ENCODE measurements at regions not wholly inside any gene's neighbourhood (a gene's known extent, or its start where the extent isn't known, plus 50 kb on each side); places are given as distances from the start of the nearest gene placed in this dataset.

DNA sequence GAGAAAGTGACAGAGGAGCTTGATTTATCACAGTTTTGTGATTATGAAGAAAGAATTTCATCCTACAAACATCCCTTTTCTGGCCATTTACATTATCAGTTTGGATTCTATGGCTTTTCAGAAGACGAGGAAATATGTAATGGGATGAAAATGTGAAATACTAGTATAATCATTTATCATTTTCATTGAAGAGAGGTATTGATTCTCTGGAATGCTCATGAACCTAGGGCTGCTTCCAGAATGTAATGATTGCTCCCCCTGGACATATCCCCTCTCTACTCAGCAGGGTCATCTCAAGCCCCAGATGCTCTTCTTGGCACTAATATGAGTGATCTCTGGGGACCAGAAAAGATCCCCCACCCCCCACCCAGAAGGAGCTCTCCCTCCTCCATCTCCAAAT lies 106.7 kb upstream of the ZNF618 start:
- no peak for DNase-seq (ENCODE audit: low read depth)
- TF ChIP-seq, protein P1, sequence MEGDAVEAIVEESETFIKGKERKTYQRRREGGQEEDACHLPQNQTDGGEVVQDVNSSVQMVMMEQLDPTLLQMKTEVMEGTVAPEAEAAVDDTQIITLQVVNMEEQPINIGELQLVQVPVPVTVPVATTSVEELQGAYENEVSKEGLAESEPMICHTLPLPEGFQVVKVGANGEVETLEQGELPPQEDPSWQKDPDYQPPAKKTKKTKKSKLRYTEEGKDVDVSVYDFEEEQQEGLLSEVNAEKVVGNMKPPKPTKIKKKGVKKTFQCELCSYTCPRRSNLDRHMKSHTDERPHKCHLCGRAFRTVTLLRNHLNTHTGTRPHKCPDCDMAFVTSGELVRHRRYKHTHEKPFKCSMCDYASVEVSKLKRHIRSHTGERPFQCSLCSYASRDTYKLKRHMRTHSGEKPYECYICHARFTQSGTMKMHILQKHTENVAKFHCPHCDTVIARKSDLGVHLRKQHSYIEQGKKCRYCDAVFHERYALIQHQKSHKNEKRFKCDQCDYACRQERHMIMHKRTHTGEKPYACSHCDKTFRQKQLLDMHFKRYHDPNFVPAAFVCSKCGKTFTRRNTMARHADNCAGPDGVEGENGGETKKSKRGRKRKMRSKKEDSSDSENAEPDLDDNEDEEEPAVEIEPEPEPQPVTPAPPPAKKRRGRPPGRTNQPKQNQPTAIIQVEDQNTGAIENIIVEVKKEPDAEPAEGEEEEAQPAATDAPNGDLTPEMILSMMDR (IDR thresholded peaks at IDR 0.05; ENCODE audit: insufficient read depth, low read depth, low read length) = no peak
- no peak overlapping the region for H3K4me3 ChIP-seq (ENCODE audit: low read depth, low read length)

DNA sequence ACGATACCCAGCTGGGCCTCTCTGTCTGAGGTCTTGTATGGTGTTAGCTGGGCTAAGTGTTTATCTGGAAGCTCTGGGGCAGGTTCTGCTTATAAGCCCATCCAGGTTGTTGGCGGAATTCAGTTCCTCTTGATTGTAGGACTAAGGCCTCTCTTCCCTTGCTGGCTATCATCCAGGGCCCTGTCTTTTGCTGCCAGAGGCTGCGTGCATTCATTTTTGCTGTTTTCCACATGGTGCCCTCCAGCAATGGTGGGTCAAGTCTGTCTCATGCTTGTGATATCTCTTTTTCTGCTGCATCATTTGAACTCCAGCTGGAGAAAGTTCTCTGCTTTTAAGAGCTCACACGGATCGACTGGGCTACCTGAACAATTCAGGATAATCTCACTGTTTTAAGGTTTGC lies 105.7 kb upstream of the ZNF618 start:
- H3K4me3 ChIP-seq (ENCODE audit: low read depth, low read length) = no peak overlapping the region
- DNase-seq (ENCODE audit: low read depth) = no peak
- TF ChIP-seq, protein P1 (IDR thresholded peaks at IDR 0.05; ENCODE audit: insufficient read depth, low read depth, low read length) = no peak

DNA sequence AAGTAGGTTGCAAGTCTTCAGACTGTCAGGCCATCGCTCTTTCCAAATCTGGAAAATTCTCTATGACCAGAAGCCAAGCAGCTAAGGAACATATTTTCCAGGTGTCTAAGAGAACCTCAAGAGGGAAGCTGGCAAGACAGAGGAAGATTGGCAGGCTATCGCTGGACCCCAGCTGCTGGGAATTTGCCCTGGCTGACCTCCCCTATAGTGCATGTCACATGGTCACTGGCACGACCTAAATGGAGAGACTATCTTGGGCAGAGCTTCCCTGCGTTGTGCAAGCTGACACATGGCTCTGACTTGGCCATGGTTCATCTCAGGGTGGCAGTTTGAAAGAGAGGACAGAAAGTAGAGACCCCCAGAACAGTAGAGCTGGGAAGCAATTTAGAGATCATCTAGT lies 104.9 kb upstream of the ZNF618 start:
- DNase-seq (ENCODE audit: low read depth) = no peak
- H3K4me3 ChIP-seq (ENCODE audit: low read depth, low read length) = no peak overlapping the region
- TF ChIP-seq, protein P1 (IDR thresholded peaks at IDR 0.05; ENCODE audit: insufficient read depth, low read depth, low read length) = no peak

DNA sequence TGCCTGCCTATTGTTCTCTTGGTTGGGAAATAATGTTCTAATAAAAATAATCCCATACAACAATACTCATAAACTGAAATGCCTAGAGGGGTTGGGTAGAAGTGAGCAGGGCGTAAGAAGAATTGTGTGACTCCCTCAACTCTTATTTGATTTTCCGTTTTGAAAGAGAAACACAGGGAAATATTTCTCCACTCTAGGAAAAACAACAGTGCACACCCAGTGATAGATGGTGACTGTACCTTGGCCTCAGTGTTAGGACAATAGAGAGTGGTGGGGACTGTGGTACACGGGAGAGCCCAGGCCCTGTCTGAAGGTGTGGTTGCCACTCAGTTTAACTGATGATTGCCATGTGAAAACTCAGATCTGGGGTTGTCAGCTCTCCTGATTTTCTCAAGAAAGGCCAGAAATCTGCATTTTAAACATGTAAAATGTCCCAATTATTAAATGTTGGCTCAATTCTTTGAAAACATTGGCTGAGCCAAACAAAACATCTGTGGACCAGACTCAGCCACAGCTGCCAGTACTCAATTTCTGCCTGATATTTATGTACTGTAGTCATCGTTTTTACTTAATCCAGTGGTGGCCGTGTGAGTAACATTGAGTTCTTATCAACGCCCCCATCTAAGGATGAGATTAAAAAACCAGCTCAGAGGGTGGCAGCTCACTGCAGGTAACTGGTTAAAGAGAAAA lies 103.8 kb upstream of the ZNF618 start:
- peak; percentile 54 for DNase-seq (ENCODE audit: low read depth)
- TF ChIP-seq, protein P1 (IDR thresholded peaks at IDR 0.05; ENCODE audit: insufficient read depth, low read depth, low read length) = no peak
- no peak overlapping the region for H3K4me3 ChIP-seq (ENCODE audit: low read depth, low read length)

DNA sequence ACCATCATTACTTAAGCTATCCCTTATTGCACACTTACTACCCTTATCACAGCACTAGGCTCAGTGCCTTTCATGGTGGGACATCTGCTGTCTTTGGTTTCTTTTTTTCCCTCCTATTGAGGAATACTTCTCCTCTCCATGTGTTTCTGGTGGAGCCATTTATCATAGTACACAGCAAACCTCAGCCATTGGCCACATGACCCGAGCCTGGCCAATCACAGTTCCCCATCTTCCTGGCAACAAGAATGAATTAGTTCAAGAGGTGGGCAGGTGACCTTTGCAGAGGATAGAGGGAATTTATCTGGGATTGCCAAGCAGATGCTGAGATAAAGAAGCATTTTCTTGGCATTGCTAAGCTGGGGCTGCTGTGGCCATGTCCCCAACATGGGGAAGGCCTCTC lies 101.1 kb upstream of the ZNF618 start:
- DNase-seq (ENCODE audit: low read depth) = no peak
- H3K4me3 ChIP-seq (ENCODE audit: low read depth, low read length) = no peak overlapping the region
- TF ChIP-seq, protein P1 (IDR thresholded peaks at IDR 0.05; ENCODE audit: insufficient read depth, low read depth, low read length) = no peak

DNA sequence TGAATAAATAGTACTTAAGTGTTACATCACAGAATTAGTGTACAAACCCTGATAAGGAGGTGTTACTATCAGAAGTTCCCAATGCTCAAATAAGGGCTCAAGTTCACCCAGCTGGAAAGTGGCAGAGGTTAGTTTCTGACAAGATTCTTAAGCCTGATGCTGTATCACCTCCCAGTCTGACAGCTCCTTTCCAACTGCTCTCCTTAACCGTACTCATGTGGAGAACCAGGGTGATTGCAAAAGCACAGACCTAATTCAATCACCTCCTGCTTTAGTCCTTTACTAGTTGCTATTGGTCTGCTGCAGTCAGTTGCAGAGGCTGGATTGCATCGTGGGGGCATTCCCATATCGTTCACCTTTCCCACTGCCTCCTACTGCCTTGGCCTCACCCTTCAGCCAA lies 100.4 kb upstream of the ZNF618 start:
- TF ChIP-seq, protein P1 (IDR thresholded peaks at IDR 0.05; ENCODE audit: insufficient read depth, low read depth, low read length) = no peak
- H3K4me3 ChIP-seq (ENCODE audit: low read depth, low read length) = no peak overlapping the region
- DNase-seq (ENCODE audit: low read depth) = peak; percentile 3

DNA sequence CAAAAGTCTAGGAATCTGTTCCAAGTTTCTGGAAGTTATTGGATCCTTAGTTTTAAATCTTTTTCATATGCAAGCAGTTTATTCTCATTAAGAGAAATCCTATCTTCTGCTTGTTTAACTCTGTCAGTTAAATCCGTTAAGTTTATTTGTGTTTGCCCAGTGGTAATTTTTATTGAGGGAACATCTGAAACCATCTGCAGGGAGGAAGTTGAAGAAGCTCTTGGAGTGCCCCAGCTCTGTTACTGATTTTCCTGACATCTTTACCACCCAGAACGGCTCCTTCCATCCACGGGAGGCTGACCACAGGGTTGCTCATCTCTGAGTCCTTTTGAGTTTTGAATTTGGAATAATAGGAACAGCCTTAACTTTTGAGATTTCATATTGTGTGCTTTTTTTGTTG lies 99.9 kb upstream of the ZNF618 start:
- no peak for DNase-seq (ENCODE audit: low read depth)
- TF ChIP-seq, protein P1 (IDR thresholded peaks at IDR 0.05; ENCODE audit: insufficient read depth, low read depth, low read length) = no peak
- H3K4me3 ChIP-seq (ENCODE audit: low read depth, low read length) = no peak overlapping the region

All from fibroblast of villous mesenchyme (primary cell).